GM13976 (cell line): ENCODE measurements at regions not wholly inside any gene's neighbourhood (a gene's known extent, or its start where the extent isn't known, plus 50 kb on each side); places are given as distances from the start of the nearest gene placed in this dataset.

ENCODE experiments used
- DNase-seq: peaks from one replicate; pipeline ENCODE4 v3.0.0; 2012; ENCODE audit warnings: low spot score
- CTCF ChIP-seq: IDR thresholded peaks from 2 replicates; pipeline ENCODE4 v1.5.1; 2012; ENCODE audit warnings: borderline replicate concordance, mild to moderate bottlenecking; ENCODE audit not compliant: insufficient read depth; ENCODE audit errors: extremely low read depth, missing control alignments, control extremely low read depth
- in situ Hi-C: fragments of 300-500 bp; cut with MboI; formaldehyde crosslinking; loops from one replicate; pipeline ENCODE4 v1.12.0; 2022; ENCODE audit warnings: low sequenced_read_pairs, mixed read lengths, inconsistent platforms; ENCODE audit not compliant: unreplicated experiment

GRCh38 chr15:98277602-98278001 lies 317.1 kb downstream of the ARRDC4 start:
- DNase-seq = no peak
- in situ Hi-C loops = no loop called here
- TF ChIP-seq CTCF = no peak

- in situ Hi-C loops = no loop called here
- DNase-seq = no peak
These were observed 319.9 kb downstream of the ARRDC4 start for GRCh38 chr15:98280284-98280975.

GRCh38 chr15:98281130-98281529 lies 320.6 kb downstream of the ARRDC4 start:
- DNase-seq = no peak
- in situ Hi-C loops = no loop called here
- no peak for TF ChIP-seq CTCF

More at GRCh38 chr15:98280284-98280975, 319.9 kb downstream of the ARRDC4 start:
- no peak for TF ChIP-seq CTCF

- no peak for TF ChIP-seq CTCF
- in situ Hi-C loops = no loop called here
- no peak for DNase-seq
These were observed 322.3 kb downstream of the ARRDC4 start for GRCh38 chr15:98282656-98283332.

GRCh38 chr15:98286200-98286599 lies 325.7 kb downstream of the ARRDC4 start:
- no peak for TF ChIP-seq CTCF
- in situ Hi-C loops = no loop called here
- DNase-seq = no peak

GRCh38 chr15:98286831-98287230 lies 326.3 kb downstream of the ARRDC4 start:
- in situ Hi-C loops = no loop called here
- DNase-seq = no peak
- TF ChIP-seq CTCF = no peak

GRCh38 chr15:98288091-98288590 lies 327.6 kb downstream of the ARRDC4 start:
- DNase-seq = no peak
- TF ChIP-seq CTCF = no peak
- in situ Hi-C loops = no loop called here
